Upper lobe of left lung (tissue), 4 donors: ENCODE measurements at regions not wholly inside any gene's neighbourhood (a gene's known extent, or its start where the extent isn't known, plus 50 kb on each side); places are given as distances from the start of the nearest gene placed in this dataset.

Experiments used
- CTCF ChIP-seq, 6 experiments: fragments of 450-650 bp in 4 of 6; fragments of 200-600 bp in 2 of 6; sonication (generic) in 2 of 6; IDR thresholded peaks; one replicate each; pipeline ENCODE4 v1.5.1; 2016 to 2019; ENCODE audit warnings: antibody characterized with exemption in 6 of 6
- EP300 ChIP-seq, 4 donors: sonication (generic); formaldehyde crosslinking; IDR thresholded peaks; one replicate each; pipeline ENCODE4 v1.5.1; 2017; ENCODE audit warnings: antibody characterized with exemption in 4 of 4, control low read depth in 2 of 4
- POLR2A ChIP-seq, 4 donors: fragments of 450-650 bp; IDR thresholded peaks; one replicate each; pipeline ENCODE4 v1.5.1; 2016 to 2017; ENCODE audit warnings: antibody characterized with exemption in 4 of 4, mild to moderate bottlenecking in 2 of 4
- POLR2AphosphoS5 ChIP-seq, 2 donors: sonication (generic); formaldehyde crosslinking; IDR thresholded peaks; one replicate each; pipeline ENCODE4 v1.5.1; 2017; ENCODE audit warnings: antibody characterized with exemption in 2 of 2

GRCh38 chr2:23118894-23119293 lies 266.1 kb upstream of the KLHL29 start:
- no peak for TF ChIP-seq CTCF (IDR thresholded peaks at IDR 0.05)
- no peak for TF ChIP-seq EP300 (IDR thresholded peaks at IDR 0.05)
- TF ChIP-seq POLR2A (IDR thresholded peaks at IDR 0.05): no peak
- TF ChIP-seq POLR2AphosphoS5 (IDR thresholded peaks at IDR 0.05): no peak
